ENCODE measurements at regions not wholly inside any gene's neighbourhood (a gene's known extent, or its start where the extent isn't known, plus 50 kb on each side); places are given as distances from the start of the nearest gene placed in this dataset.

- DNase-seq: no peak
These were observed 490.1 kb downstream of the TNS1 start for GRCh38 chr2:217512728-217513127.

GRCh38 chr2:217512259-217512658 lies 490.5 kb downstream of the TNS1 start:
- DNase-seq: no peak

- no peak for DNase-seq
These were observed 490.9 kb downstream of the TNS1 start for GRCh38 chr2:217511850-217512249.

- peak; percentile 56 for DNase-seq
These were observed 492.0 kb downstream of the TNS1 start for GRCh38 chr2:217510771-217511291.

- DNase-seq: no peak
These were observed 497.5 kb downstream of the TNS1 start for GRCh38 chr2:217505303-217505702.

GRCh38 chr2:217501887-217502286 lies 500.9 kb downstream of the TNS1 start:
- DNase-seq: no peak

GRCh38 chr2:217497843-217498377 lies 504.9 kb downstream of the TNS1 start:
- no peak for DNase-seq

GRCh38 chr2:217494557-217494956 lies 508.2 kb downstream of the TNS1 start:
- DNase-seq: no peak

- no peak for DNase-seq
These were observed 511.5 kb downstream of the TNS1 start for GRCh38 chr2:217491271-217491670.

- no peak for DNase-seq
These were observed 513.4 kb downstream of the TNS1 start for GRCh38 chr2:217489145-217489960.

- DNase-seq: no peak
These were observed 518.7 kb downstream of the TNS1 start for GRCh38 chr2:217484046-217484445.

- no peak for DNase-seq
These were observed 520.6 kb downstream of the TNS1 start for GRCh38 chr2:217482056-217482710.

GRCh38 chr2:217481577-217481976 lies 521.2 kb downstream of the TNS1 start:
- DNase-seq: no peak

GRCh38 chr2:217479566-217479965 lies 523.2 kb downstream of the TNS1 start:
- no peak for DNase-seq

GRCh38 chr2:217478831-217479455 lies 523.9 kb downstream of the TNS1 start:
- no peak for DNase-seq

GRCh38 chr2:217477583-217477982 lies 525.2 kb downstream of the TNS1 start:
- DNase-seq: no peak

GRCh38 chr2:217475791-217476190 lies 527.0 kb downstream of the TNS1 start:
- no peak for DNase-seq

- DNase-seq: no peak
These were observed 527.7 kb downstream of the TNS1 start for GRCh38 chr2:217475101-217475500.

- no peak for DNase-seq
These were observed 531.5 kb downstream of the TNS1 start for GRCh38 chr2:217471319-217471718.

GRCh38 chr2:217469203-217469810 lies 533.5 kb downstream of the TNS1 start:
- no peak for DNase-seq

GRCh38 chr2:217468042-217468830 lies 534.6 kb downstream of the TNS1 start:
- no peak for DNase-seq

GRCh38 chr2:217467331-217467730 lies 535.5 kb downstream of the TNS1 start:
- DNase-seq: no peak
